ENCODE measurements at regions not wholly inside any gene's neighbourhood (a gene's known extent, or its start where the extent isn't known, plus 50 kb on each side); places are given as distances from the start of the nearest gene placed in this dataset.

DNA sequence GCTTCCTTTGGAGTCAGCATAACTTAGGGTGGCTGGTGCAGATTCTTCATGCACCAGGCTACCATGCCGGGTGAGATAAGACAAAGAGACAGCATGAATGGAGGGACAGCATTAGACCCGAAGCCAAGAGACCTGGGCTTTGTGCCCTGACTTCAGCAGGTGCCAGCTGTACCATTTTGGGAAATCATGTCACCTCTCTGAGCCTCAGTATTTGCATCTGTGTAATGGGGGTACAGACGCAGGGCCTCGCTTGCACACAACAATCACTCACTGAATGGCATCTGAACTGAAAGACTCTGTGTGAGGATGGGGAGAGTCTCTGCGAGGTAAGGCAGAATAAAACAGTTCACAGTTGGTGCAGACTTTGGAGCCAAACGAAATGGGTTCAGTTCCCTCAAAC, 1053.7 kb downstream of the VRK1 start:
- TF ChIP-seq, protein P1, sequence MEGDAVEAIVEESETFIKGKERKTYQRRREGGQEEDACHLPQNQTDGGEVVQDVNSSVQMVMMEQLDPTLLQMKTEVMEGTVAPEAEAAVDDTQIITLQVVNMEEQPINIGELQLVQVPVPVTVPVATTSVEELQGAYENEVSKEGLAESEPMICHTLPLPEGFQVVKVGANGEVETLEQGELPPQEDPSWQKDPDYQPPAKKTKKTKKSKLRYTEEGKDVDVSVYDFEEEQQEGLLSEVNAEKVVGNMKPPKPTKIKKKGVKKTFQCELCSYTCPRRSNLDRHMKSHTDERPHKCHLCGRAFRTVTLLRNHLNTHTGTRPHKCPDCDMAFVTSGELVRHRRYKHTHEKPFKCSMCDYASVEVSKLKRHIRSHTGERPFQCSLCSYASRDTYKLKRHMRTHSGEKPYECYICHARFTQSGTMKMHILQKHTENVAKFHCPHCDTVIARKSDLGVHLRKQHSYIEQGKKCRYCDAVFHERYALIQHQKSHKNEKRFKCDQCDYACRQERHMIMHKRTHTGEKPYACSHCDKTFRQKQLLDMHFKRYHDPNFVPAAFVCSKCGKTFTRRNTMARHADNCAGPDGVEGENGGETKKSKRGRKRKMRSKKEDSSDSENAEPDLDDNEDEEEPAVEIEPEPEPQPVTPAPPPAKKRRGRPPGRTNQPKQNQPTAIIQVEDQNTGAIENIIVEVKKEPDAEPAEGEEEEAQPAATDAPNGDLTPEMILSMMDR (conservative IDR thresholded peaks at IDR 0.05), result no peak
- no peak for TF ChIP-seq ZFX (IDR thresholded peaks at IDR 0.05)
